GM19351 (cell line): ENCODE measurements at regions not wholly inside any gene's neighbourhood (a gene's known extent, or its start where the extent isn't known, plus 50 kb on each side); places are given as distances from the start of the nearest gene placed in this dataset.
"Not testable (repeated sequence)": the region's sequence is repeated elsewhere in the genome, so short reads cannot be mapped to it uniquely, and the experiment has no call there.

ENCODE experiments used
- ATAC-seq: cut with Tn5 transposase; IDR thresholded peaks from one replicate; pipeline ENCODE4 v1.9.1; 2021; ENCODE audit warnings: mild to moderate bottlenecking, moderate library complexity; ENCODE audit not compliant: unreplicated experiment

- ATAC-seq, result no peak
These were observed 50.4 kb upstream of the SOD1 start for GRCh38 chr21:31609081-31609480.

- no peak for ATAC-seq
These were observed 51.7 kb upstream of the SOD1 start for GRCh38 chr21:31607791-31608190.

- no peak for ATAC-seq
These were observed 53.2 kb upstream of the SOD1 start for GRCh38 chr21:31606081-31606874.

GRCh38 chr21:31604591-31605190 is 54.8 kb upstream of the SOD1 start:
- peak; percentile 84 for ATAC-seq

- ATAC-seq, result no peak
These were observed 59.9 kb upstream of the SOD1 start for GRCh38 chr21:31599563-31599962.

- ATAC-seq, result no peak
These were observed 60.5 kb upstream of the SOD1 start for GRCh38 chr21:31599013-31599412.

GRCh38 chr21:31597683-31598082 is 61.8 kb upstream of the SOD1 start:
- no peak for ATAC-seq

GRCh38 chr21:31596055-31596454 is 63.4 kb upstream of the SOD1 start:
- no peak for ATAC-seq

GRCh38 chr21:31594726-31595125 is 64.8 kb upstream of the SOD1 start:
- no peak for ATAC-seq

- no peak for ATAC-seq
These were observed 65.2 kb upstream of the SOD1 start for GRCh38 chr21:31594279-31594678.

GRCh38 chr21:31592963-31593560 is 66.4 kb upstream of the SOD1 start:
- no peak for ATAC-seq

GRCh38 chr21:31592516-31592915 is 67.0 kb upstream of the SOD1 start:
- no peak for ATAC-seq

- no peak for ATAC-seq
These were observed 69.7 kb upstream of the SOD1 start for GRCh38 chr21:31589820-31590219.

GRCh38 chr21:31586118-31586517 is 73.4 kb upstream of the SOD1 start:
- no peak for ATAC-seq

- not testable (repeated sequence) for ATAC-seq
These were observed 75.6 kb upstream of the SOD1 start for GRCh38 chr21:31583937-31584336.

GRCh38 chr21:31583498-31583897 is 76.0 kb upstream of the SOD1 start:
- no peak for ATAC-seq

- ATAC-seq, result peak; percentile 87
These were observed 78.6 kb upstream of the SOD1 start for GRCh38 chr21:31580866-31581276.

GRCh38 chr21:31577271-31577670 is 82.2 kb upstream of the SOD1 start:
- no peak for ATAC-seq

- ATAC-seq, result no peak
These were observed 83.1 kb upstream of the SOD1 start for GRCh38 chr21:31576428-31576827.

- no peak for ATAC-seq
These were observed 86.3 kb upstream of the SOD1 start for GRCh38 chr21:31573217-31573616.

- ATAC-seq, result no peak
These were observed 87.6 kb upstream of the SOD1 start for GRCh38 chr21:31571879-31572278.
